ENCODE measurements at regions not wholly inside any gene's neighbourhood (a gene's known extent, or its start where the extent isn't known, plus 50 kb on each side); places are given as distances from the start of the nearest gene placed in this dataset.

DNA sequence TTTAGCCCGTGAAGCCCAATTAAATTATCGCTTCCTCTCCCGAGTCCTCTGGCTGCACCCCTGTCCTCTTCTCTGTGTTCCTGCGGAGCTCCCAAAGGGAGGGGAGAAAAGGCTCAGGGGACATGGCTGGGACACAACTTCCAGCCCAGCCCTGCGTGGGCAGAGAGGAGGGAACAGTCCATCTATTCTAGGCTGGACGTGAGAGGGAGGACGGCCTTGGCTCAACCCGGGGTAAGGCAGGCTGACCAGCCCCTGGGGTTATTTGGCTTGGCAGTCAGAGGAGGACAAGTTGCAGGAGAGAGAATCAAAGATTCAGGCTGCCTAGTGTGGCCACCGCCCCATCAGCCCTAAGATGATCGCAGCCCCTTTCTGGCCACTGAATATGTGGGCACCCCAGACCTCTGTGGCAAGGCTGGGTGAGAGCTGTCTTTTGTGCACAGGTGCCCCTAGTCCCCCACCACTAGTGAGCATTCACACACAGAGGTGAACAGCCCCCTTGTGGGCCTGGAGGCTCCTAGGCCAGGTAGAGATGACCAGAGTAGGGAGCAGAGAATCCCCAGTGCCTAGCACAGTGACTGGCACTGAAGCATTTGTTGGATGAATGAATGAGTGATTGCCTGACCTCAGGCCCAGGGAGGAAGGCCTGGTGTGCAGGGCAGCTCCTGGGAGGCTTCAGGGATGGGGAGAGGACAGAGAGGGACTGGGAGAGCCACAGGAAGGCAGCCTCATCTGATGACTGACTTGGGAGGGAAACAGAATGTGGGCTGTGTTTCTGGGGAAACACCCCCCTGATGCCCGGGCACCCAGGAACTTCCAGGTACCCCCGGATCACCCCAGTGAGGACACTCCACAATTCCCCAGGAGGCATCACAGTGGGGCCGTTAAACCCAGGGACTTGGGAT lies 133.9 kb downstream of the C9orf50 start:
- peak; percentile 64 for DNase-seq

DNA sequence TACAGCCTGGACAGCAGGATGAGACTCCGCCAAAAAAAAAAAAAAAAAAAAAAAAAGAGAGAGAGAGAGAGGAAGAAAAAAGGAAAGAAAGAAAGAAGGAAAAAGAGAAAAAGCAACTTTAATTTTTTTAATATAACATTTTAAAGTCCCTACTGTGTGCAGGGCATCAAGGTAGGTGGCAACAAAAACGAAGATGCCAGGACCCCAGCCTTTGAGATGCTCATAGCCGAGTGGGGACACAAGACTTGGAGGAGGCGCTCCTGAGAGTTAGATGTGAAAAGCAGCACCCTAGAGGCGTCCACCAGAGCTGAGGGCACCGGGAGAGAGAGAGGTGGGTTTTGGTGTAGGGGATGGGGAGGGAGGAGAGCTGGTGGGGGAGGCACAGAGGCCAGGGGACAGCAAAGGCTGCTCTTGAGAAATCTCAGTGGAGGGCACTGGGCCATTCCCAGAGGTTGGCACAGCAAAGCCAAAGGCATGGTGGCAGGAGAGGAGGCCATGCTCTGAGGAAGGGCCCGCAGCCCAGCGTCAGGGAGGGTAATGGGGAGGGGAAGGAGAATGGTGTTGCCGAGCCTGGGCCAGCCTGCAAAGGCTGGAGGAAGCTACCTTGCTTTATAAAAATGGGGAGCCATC lies 135.6 kb downstream of the C9orf50 start:
- no peak for DNase-seq

DNA sequence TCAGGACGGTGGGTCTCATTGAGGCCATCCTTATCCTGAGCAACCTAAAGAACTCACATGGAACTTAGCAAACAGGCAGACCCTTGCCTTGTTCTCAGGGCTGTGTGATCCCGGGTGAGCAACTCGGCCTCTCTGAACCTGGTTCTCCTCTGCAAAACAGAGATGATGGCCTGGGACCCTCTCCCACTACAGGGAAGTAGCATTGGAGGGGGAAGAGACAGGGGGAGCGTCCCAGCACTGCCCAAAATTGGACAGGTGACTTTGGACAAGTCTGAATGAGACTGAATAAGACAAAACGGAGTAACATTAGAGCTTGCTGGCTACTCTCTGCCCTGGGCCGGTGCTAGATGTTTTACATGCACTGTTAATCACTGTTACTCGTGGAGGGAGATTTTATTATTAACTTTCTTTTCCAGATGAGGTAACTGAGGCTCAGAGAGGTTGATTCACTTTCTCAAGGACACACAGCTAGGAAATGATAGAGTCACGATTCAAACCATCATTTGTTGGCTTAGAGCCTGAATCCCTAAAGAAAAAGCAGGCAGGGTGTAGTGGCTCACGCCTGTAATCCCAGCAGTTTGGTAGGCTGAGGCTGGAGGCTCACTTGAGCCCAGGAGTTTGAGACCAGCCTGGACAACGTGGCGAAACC lies 136.4 kb downstream of the C9orf50 start:
- peak; percentile 63 for DNase-seq

DNA sequence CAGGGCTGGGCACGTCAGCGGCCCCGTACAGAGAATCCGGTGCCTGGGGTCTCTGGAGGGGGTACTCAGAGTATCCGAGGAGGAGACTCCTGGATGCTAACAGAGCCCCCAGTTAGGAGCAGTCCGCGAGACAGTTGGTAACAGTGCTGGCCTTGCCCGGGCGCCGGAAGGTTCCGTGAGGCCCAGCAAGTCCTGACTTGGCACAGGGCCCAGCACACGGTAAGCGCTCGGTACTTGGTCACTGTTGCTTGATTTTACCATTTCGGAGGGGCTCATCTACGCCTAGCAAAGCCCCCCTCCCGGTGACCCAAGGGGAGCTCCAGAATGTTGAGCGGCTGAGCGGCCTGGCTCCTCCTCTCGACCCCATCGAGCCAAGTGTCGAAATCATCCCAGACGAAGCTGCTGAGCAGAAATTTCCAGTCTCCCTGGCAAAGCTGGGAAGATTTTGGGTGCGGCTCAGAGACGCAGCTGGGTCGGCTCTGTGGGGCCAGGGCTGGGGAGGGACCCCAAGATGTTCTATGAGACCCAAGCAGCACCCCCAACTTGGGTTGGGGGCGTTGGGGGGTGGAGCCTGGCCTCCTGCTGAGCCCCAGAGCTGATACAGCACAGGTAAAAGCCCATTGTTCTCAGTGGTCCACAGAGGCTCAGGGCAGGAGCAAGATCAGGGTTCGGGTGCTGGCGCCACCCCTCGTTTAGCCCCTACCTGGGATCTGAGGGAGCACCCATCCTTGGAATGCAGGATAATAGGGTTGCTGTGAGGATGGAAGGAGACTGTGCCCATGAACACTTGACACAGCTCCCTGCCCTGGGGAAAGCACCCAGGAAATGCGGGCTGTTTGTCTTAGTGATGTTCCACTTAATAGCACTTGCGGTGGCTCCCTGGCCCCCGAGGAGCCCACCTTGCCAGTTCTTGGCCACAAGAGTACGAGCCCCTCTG lies 137.2 kb downstream of the C9orf50 start:
- DNase-seq = peak; percentile 69

DNA sequence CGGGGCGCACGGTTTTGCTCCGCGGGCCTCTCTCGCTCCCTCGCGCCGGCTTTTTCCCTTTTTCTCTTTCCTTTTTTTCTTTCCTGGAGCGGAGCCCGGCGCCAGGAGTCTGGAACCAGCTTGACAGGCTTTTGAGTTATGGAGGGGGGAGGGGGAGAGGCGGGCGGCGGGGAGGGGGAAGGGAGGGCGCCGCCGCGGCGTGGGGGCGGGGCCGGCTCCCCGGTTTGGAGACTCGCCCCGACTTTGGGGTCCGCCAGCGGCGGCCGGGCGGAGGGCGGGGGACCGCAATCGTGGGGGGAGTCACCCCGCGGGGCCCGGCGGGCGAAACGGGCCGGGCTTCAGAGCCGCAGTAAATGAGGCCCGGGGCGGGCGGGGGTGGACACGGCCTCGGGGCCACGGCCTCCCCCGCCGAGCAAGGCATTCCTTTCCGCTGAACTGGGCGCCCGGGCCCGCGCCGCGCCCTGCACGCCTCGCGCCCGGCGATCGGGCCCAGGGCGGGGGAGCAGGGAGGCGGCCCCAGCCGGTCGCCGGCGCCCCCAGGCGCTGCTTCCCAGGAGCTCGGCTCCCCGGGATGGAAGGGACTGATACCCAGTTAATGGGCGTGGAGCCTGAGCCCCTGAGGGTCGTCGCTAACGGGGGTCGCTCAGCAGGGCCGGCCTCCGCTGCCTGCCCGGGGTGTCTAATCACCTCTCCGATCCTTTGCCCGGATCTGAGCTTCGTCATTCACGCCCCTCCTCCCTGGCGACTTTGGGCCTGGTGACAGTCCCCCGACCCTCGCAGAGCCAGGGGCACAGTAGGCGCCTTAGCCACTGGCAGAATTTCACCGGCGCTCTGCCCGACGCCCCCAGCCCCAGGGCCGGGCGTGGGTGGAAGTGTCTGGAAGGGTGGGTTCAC lies 138.1 kb downstream of the C9orf50 start:
- DNase-seq = peak; percentile 80

DNA sequence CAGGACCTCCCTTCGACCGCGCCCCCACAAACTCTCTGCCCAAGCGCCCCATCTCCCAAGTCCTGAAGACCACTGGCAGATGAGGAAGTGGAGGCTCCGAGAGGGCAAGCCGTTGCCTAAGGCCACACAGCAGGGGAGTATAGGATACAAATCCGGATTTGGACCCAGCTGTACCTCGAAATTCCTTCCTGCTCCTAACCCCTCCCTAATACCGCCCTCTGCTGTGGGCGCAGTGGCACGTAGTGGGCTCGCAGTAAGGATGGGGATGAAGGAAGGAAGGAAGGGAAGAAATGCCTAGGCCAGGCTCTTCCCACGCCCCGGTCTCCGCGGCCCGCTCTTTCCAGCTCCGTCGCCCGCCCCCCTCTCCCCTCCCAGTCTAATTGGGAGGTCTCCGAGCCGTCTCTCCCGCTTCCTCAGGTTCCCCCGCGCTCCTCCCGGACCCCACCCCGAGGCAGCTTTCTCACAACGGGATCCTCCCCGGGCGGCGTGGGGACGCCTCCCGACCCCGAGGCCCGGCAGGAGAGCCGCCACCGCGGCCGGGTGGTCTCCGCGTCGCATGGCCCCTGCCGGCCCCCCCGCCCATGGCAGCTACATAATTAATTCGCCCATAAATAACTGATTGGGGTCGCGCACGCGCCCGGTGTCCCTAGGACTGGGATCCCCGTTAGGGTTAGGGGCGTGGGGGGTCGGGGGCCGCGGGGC lies 138.9 kb downstream of the C9orf50 start:
- DNase-seq = no peak

DNA sequence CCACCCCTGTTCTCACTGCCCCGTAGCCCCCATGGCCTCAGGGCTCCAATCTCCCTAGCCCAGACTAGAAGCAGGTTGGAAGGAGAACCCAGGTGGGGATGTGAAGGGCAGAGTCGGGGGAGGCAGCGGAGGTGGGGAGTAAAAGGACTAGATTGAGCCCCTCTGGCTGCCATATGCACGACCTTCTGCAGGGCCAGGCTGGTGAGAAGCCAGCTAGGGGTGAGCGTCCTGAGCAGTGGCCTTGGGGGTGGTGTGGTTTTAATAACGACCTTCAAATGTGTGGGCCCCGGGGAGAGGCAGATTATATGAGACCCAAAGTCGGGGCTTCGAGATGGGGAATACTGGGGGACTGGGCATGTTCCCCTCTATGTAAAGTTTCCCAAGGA lies 139.5 kb downstream of the C9orf50 start:
- no peak for DNase-seq

DNA sequence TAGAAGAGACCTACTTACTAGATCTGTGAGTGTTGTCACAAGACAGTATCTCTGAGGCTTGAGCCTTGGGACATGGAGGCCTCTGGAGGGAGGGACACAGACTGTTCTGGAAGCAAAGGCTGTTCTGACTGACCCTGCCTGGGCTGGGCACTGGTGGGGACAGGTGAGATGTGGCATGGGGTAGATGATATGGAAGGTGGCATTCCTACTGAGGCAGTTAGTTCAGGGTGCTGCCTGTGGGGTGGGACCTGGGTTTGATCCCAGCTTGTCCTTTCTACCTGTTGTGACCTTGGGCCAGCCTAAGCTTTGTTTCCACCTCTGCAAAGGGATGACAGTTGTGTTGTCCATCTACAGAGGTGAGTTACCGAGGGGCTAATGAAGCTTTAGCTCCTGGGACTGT lies 140.2 kb downstream of the C9orf50 start:
- DNase-seq = no peak

DNA sequence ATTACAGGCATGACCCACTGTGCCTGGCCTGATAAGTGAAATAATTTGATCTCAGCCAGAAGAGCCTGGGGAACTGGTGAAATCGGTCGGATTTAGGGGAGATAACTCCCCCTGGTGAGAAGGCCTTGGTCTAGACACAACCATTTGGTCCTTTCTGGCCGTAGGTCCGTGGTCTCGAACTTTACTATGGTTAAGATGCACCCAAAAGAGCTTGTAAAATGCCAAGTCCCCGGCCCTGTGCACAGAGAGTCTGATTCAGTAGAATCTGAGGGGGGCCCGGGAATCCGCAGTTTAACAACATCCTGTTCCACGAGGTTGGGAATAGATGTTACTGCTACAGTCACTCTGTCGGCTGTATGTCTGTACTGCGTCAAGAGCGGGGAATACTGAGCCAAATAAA lies 140.7 kb downstream of the C9orf50 start:
- no peak for DNase-seq

DNA sequence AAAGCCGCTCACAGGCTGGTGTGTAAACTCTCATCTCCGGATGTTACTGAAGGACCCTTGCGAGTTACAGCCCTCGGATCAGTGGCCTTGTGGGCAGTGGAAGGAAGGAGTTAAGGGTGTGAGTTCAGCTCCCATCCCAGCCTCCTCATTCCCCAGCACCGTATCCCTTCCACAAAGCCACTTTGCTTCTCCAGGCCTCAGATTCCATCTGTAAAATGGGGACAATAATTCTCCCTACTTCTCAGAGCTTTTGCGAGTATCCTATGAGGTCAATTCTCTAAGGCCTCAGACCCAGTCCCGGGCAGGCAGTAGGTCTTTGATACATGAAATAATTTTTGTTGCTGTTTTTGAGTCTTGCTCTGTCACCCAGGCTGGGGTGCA lies 141.3 kb downstream of the C9orf50 start:
- no peak for DNase-seq

DNA sequence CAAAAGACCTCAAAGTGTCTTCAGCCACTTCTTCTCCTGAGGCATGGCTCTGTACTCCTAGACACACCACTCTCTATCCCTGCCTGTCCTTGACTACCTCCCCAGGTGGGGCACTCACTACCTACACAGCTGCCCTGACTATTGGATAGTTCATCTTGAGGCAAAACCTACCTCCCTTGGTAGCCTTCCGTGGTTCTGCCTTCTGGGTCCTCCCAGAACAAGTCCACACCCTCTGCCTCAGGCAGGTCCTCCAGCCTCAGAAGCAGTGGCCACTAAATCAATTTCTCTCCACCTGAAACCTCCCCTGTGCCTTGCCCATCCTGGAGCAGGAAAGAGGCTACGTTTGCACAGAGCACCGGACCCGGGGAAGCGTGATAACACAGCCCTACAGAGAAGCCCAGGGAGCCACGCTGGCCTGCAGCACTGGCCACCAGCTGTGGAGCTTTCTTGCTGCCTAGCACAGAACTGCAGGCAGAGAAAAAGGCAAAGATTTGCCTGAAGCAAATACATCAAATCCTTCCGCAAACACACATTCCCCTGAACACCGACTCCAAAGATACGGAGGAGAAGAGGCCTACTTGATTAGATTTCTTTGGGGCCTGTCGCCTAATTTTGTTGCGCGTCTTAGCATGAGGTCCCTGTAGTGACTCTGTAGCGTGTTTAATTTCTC lies 141.8 kb downstream of the C9orf50 start:
- no peak for DNase-seq

DNA sequence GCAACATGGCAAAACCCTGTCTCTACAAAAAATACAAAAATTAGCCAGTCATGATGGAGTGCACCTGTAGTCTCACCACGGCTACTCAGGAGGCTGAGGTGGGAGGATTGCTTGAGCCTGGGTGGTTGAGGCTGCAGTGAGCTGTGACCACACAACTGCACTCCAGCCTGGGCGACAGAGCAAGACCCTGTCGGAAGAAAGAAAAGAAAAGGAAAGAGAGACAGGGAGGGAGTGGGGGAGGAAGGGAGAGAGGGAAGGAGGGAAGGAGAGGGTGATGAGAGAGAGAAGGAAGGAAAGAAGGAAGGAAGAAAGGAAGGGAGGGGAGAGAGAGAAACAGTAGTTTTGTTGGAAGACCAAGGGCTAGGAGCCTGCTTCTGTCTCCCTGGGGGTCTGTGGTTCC lies 142.4 kb downstream of the C9orf50 start:
- no peak for DNase-seq

DNA sequence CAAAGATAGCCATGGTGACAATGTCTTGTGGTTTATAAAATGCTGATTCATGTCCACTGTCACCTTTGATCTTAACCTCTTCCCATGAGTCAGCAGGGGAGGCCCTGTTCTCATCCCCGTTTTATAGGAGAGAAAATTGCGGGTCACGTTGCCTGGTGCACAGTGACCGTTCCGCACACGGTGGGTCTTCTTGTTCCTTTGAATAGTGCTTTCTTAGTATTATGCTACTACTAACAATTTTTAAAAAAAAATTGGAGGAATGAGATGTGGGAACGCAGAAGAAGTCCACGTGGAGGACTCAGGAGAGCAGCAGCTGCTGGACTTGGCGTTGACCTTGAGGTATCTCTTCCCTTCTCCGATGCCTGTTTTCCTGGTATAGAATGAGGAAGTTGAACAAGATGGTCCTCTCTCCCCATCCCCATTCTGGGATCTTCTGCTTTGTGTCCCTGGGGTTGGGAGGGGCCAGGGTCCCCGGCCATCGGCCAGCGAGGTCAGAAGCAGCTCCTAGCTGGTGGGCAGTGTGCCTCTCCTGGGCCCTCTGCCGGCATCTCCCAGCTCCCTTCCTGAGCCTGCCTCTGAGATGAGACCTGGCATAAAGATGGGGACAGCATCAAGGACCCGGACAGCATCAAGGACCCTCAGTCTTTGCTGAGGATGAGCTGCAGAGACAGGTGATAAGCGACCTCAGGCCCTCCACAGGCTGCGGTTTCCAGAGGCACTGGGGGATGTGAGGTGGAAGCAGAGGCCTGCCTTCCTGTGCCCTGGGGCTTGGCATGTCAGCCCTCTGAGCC lies 143.9 kb downstream of the C9orf50 start:
- DNase-seq = no peak

DNA sequence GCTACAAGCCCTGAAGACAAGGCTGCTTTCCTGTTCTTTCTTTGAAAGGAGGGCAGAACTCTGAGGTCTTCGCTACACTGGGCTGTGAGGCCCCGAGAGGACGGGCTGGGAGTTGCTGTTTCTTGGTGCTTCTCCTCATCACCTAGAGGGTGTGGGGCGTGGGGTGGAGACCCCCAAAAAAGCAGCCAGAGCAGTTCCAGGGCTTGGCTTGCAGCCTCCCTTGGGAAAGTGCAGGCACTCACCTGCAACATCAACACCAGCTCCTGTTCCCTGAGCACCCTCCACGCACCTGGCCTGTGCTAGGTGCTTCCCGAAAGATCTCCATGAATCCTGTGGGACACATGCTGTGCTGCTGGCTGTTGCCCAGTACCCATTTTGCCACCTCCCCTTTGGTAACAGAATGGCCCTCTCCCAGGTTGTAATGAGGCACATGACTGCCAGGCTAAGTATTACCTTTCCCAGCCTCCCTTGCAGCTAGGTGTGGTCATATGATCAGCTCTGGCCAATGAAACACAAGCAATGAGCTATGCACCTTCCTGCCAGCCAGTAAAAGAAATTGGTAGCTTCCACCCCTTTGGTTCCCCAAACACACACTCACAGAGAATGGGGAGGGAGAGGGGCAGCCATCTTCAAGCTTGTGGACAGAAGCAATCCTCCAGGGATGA lies 146.0 kb downstream of the C9orf50 start:
- no peak for DNase-seq

DNA sequence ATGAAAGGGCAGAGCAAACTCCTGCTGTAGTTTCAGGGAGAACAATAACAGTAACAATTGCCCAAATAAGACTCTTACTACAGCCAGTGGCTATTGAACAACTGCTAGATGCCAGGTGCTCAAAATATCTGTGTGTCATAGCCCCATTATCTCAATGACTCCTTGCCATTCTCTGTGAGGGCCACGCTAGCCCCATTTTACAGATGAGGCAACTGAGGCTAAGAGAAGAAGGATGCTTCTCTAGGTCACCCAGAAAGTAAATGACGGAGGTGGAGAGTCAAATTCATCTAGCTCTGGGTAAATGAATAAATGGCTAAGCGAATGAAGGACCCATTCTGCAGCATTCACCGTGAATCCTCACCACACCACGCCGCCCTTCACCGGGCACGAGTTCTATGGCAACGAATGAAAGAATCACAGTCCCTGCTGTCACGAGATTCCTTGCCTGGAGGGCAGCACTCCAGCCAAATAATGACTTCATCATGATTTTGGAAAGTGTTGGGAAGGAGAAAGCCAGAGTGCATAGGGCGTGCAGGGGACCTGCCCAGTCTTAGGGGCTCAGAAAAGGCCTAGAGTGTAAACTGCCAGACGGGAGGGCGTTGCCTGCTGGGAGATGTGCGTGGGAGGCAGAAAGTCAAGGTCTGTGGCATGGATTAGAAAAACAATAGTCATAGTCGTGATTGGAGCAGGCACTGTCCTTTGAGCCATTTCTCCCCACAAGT lies 147.2 kb downstream of the C9orf50 start:
- DNase-seq = no peak

DNA sequence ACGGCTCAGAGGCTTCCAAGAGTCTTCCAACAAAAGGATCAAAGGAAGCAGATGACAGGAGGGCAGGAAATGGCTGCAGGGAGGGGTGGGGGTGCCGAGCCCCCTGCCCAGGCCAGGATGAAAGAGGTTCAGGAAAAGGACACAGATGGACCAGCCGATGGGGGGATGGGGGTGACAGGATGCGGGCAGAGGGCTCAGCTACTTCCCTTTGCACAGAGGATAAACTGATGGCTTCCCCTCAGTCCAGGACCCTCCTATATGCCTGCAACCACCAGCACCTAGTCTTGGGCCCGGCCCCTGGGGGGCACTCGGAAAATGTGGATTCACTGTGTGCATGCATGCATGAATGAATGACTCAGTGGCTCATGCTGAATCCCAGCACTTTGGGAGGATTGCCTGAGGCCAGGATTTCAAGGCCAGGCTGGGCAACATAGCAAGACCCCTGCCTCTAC lies 148.2 kb downstream of the C9orf50 start:
- no peak for DNase-seq

DNA sequence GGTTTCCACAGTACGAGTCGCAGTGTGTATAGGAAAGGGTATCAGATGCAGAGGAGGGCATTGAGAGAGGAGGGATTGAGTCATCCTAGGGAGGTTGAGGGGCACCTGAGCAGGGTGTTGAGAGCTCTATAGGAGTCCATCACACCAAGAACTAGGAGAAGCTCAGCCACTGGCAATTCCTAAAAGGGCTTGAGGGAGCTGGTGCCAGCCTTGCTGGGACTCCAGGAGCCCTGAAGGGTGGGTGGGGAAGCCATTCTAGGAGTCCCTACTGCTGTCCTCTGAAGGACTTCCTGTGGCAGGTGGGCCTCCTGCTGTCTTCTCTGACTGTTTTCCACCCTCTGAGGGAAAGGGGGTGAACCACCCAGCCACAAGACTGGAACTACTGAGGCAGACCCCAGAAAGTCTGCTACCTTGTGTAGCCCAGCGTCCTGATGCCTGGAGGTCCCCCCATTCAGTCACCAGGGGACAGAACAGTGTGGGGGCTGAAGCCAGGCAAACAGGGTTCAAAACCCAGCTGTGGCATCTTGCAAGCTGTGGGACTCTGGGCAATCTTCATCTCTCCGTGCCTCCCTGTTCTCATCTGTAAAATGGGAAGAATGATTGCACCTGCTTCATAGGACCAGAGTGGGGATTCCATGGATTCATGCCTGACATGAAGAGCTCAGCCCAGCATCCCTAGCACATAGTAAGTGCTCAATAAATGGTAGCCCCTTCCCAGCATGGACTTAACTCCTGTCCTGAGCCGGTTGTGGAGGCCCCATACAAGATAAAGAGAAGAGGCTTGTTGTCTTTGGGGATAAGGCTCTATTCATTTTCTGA lies 149.5 kb downstream of the C9orf50 start:
- peak; percentile 70 for DNase-seq

DNA sequence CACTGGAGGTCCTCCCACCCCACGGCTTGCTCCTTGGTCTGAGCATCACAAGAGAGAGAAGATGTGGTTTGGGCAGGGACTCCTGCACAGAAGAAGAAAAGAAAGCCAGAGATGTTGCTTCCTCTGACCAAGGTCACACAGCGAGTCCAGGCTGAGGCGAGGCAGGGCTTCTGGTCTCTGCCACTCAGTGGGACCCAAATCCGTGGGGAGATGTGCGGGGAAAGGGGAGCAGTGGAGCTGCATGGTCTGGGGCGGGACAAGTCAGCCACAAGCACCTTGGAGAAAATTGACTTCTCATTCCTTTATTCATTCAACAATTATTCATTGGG lies 150.9 kb downstream of the C9orf50 start:
- no peak for DNase-seq
